Superior temporal gyrus (tissue), 1 donor: ENCODE measurements at regions not wholly inside any gene's neighbourhood (a gene's known extent, or its start where the extent isn't known, plus 50 kb on each side); places are given as distances from the start of the nearest gene placed in this dataset.
"Not testable (repeated sequence)": the region's sequence is repeated elsewhere in the genome, so short reads cannot be mapped to it uniquely, and the experiment has no call there.

Experiments
- DNase-seq: peaks from one replicate; pipeline ENCODE4 v3.0.0-alpha.2; 2016; ENCODE audit errors: extremely low spot score

- no peak for DNase-seq
These were observed 382.1 kb upstream of the CDH18 start for GRCh38 chr5:20370061-20370460.

DNA sequence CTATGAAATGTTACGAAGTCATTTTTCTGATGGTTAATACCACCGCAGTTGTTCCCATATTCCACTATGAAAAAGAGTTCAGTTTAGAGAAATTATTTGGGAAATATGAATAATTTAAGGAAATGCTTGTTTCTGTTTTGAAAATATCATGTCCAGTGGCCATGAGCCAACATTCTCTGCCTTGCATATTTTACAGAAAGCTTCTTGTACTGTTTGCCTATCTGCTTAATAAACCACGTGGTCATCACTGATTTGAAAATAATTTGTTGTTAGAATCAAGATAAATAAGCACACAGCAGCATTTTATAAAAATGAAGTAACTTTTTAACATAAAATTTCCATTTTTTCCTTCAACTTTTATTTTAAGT, 381.5 kb upstream of the CDH18 start:
- no peak for DNase-seq

DNA sequence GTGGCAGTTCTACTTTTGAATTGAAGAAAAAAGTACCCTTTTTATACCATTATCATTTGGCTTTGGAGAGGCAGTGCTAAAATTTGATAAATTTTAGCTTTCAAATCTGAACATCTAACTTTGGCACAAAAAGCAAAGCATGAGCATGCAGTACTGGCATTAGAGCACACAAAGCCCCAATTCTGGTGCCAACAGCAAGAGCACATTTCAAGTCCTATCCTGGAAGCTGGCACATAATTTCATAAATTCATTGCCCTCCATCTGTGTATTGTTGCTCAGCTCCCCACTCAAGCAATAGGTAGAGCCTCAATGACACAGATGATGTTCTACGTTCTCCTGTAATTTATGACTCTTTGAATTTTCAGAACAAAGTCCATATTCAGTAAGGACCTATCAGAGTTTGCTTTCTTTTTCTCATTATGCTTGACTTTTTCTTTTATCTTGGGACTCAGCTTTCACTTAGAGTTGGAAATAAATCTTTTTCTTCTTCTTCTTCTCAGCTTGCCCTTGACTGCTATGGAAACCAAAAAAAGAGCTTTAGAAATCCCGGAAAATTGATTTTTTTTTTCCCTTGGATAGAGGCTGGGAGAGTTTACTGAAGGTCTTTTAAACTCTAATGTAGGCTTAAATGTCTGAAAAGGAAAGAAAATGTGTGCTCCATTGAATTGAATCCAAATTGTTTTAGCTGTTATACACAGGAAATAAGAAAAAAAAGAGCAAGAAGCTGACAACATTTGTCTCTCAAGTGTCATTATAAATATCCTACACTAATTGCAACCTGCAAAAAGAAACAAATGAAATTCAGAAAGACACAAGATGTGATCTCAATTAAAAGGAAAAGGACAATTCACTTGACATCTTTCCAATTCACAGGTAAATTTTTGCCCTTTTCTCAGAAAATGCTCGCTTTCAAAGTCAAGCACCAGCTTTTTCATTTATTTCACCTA, 380.8 kb upstream of the CDH18 start:
- peak; percentile 50 for DNase-seq

DNA sequence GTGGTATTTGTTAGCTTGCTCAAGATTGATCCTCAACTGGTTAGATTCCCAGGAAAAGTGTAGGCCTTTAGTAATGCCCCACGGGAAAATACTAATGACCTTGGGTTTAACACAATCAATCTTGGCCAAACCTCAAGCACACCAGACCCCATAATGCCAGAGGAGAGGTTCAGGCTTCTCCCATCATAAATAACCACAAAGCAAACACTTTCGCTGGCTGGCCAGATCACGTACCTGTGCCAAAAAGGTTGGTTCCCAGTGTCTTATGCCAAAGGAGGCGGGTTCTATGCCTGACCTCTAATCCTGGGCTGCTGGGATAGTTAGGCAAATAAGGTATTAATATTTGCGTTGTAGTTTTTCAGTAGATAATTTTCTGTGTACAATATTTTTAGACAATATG, 379.2 kb upstream of the CDH18 start:
- no peak for DNase-seq

- DNase-seq = no peak
These were observed 372.3 kb upstream of the CDH18 start for GRCh38 chr5:20360263-20360662.

DNA sequence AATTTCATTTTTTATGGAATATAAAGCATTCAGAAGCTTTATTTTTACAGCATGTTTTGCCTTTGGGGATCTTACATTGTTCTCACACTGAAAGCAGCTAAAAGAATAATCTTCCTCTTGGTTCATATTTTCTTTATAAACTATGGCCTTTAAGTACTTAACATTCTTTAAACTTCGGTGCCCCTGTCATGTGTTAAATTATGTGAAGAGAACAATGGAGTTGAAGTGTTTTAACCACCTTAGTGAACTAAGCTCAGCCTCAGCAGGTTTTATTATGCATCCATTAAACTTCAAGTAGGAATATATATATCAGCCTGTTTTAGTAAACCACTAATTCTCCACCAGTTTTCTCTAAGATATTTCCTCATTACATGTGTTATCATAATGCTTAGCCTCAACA, 371.4 kb upstream of the CDH18 start:
- DNase-seq = no peak

- no peak for DNase-seq
These were observed 365.5 kb upstream of the CDH18 start for GRCh38 chr5:20353499-20353898.

DNA sequence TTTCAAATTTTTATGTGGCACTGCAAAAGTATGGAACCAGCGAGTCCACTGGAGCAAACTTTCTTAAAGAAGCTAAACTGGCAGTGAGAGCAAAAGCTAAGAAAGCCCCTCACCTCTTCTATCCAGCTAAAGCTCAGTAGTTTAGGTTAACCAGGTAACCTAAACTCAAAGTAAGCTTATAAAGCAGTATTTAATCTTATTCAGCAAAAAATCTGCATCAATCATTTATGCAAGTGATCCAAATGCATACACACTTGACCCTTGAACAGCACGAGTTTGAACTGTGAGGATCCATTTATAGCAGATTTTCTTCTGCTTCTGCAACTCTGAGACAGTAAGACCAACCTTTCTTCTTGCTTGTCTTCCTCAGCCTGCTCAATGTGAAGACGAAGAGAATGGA, 363.8 kb upstream of the CDH18 start:
- no peak for DNase-seq

- no peak for DNase-seq
These were observed 360.3 kb upstream of the CDH18 start for GRCh38 chr5:20348321-20348720.

GRCh38 chr5:20347334-20347733, 359.3 kb upstream of the CDH18 start:
- DNase-seq = no peak

GRCh38 chr5:20340126-20340525, 352.1 kb upstream of the CDH18 start:
- DNase-seq = no peak

- DNase-seq = no peak
These were observed 348.0 kb upstream of the CDH18 start for GRCh38 chr5:20335978-20336377.

- DNase-seq = no peak
These were observed 343.8 kb upstream of the CDH18 start for GRCh38 chr5:20331826-20332225.

DNA sequence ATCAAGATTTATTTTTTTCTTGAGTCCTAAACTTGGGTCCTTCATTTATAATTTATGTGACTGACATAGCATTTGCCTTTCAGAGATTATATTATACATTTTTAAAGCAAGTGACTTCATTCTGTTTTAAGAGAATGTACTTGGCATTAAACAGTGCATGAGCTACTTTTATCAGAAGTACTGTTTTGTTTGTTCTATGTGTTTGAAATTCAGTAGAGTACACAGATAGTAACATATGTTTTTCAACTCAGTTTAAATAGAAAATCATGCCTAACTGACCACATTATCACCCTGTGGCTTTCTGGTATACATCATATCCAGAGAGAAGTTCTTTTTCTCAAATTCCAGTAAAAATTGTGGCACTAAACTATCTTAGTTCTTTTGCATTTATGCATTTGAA, 335.3 kb upstream of the CDH18 start:
- no peak for DNase-seq

DNA sequence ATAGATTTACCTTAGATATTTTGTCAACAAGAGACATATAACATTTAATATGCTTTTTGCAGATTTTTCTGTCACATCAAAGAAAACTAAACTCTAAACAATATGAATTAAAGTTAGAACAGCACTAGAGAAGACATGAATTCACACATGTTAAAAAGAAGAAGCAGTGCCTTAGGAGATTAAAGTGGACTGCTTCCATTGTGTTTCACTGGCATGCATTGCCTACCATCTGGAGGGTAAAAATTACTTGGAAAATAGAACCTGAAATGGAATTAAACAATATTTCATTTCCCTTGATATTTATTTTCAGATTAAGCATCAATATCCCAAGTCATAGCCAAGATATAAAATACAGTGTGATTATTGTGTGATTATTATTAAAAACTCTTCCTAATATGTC, 319.4 kb upstream of the CDH18 start:
- DNase-seq = no peak

- no peak for DNase-seq
These were observed 317.5 kb upstream of the CDH18 start for GRCh38 chr5:20305463-20305862.

- not testable (repeated sequence) for DNase-seq
These were observed 316.6 kb upstream of the CDH18 start for GRCh38 chr5:20304570-20304969.

DNA sequence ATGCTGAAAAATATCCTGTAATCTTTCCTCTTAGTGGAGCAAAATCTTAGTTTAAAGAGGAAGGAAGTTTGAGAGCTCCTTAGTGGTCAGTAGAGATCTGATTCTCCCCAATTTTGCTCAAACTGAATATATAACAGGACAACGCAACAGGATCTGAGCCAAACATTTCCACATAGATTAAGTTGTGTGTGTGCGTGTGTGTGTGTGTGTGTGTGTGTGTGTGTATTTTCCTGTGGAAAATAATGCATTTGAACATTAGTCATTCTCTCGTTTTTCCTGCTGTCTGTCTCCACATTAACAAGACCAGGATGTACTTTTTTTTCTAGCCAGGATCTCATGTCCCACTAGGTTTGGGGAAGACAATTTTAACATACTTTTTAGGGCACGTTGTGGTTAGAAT, 312.1 kb upstream of the CDH18 start:
- no peak for DNase-seq

DNA sequence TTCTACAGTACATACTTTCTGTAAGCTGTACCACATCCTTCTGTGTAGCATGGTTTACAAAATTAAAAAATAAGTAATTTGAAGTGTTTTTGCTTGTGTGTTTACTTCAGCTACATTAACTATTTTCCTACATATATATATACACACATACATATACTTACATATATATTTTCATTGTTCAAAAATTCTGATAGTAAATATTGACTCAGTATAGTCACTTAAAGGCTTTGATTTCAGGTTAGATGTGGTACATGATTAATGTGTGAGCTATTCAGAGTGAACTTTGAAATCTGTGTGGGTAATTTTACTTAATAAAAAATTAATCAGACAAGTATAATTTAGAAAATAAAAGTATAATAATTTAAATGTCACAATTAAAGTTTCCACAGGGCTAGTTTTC, 306.7 kb upstream of the CDH18 start:
- no peak for DNase-seq

- no peak for DNase-seq
These were observed 303.8 kb upstream of the CDH18 start for GRCh38 chr5:20291766-20292165.

- DNase-seq = no peak
These were observed 299.6 kb upstream of the CDH18 start for GRCh38 chr5:20287640-20288039.

GRCh38 chr5:20286512-20286911, 298.5 kb upstream of the CDH18 start:
- DNase-seq = no peak

DNA sequence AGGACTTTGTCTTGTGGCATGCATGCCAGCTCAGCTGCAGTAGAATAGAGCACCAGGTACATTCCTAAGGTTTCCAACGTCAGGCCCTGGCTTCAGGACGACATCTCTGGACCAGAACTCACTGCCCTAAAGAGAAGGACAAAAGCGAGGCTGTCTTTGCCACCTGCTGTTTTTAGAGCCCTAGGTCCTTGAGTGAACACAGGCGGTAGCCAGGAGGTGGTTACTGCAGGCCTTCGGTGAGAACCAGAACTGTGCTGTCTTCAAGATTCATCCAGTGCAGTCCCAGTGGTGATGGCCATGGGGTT, 288.9 kb upstream of the CDH18 start:
- no peak for DNase-seq
